Mesothelial cell of epicardium (in vitro differentiated cells): ENCODE measurements at regions not wholly inside any gene's neighbourhood (a gene's known extent, or its start where the extent isn't known, plus 50 kb on each side); places are given as distances from the start of the nearest gene placed in this dataset.

ENCODE experiments used
- DNase-seq, 2 experiments: peaks; one replicate each; pipeline ENCODE4 v3.0.0; 2021; ENCODE audit warnings: low spot score in 2 of 2; ENCODE audit not compliant: unreplicated experiment in 2 of 2
- H3K27ac Mint-ChIP-seq: 2 replicates; pipeline ENCODE4 v1.8.0; 2021; ENCODE audit warnings: mixed read lengths
- H3K27me3 Mint-ChIP-seq: 2 replicates; pipeline ENCODE4 v1.8.0; 2021; ENCODE audit warnings: low read depth, mixed read lengths
- H3K36me3 Mint-ChIP-seq: 2 replicates; pipeline ENCODE4 v1.8.0; 2021; ENCODE audit warnings: mixed read lengths
- H3K4me1 Mint-ChIP-seq: 2 replicates; pipeline ENCODE4 v1.8.0; 2021; ENCODE audit warnings: mixed read lengths
- H3K4me3 Mint-ChIP-seq: 2 replicates; pipeline ENCODE4 v1.8.0; 2021; ENCODE audit warnings: mild to moderate bottlenecking, moderate library complexity, mixed read lengths
- H3K9me3 Mint-ChIP-seq: 2 replicates; pipeline ENCODE4 v1.8.0; 2021; ENCODE audit warnings: mixed read lengths
- TF ChIP-seq, protein P1 (sequence below): fragments of 200-600 bp; sonication (generic); IDR thresholded peaks from one replicate; pipeline ENCODE4 v1.5.0; 2021; ENCODE audit warnings: antibody characterized with exemption; ENCODE audit not compliant: unreplicated experiment

GRCh38 chr10:89887406-89887805 is 186.0 kb downstream of the KIF20B start:
- Mint-ChIP-seq H3K27ac (no peak overlapping the region), H3K4me3 (no peak overlapping the region), H3K27me3 (peaks cover 2% of the 10 kb centered on the region), H3K9me3 (peaks cover 12% of the 10 kb centered on the region), H3K36me3 (peaks cover 2% of the 10 kb centered on the region), H3K4me1 (no peaks in the 10 kb centered on the region)
- DNase-seq: no peak
- TF ChIP-seq, protein P1, sequence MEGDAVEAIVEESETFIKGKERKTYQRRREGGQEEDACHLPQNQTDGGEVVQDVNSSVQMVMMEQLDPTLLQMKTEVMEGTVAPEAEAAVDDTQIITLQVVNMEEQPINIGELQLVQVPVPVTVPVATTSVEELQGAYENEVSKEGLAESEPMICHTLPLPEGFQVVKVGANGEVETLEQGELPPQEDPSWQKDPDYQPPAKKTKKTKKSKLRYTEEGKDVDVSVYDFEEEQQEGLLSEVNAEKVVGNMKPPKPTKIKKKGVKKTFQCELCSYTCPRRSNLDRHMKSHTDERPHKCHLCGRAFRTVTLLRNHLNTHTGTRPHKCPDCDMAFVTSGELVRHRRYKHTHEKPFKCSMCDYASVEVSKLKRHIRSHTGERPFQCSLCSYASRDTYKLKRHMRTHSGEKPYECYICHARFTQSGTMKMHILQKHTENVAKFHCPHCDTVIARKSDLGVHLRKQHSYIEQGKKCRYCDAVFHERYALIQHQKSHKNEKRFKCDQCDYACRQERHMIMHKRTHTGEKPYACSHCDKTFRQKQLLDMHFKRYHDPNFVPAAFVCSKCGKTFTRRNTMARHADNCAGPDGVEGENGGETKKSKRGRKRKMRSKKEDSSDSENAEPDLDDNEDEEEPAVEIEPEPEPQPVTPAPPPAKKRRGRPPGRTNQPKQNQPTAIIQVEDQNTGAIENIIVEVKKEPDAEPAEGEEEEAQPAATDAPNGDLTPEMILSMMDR: no peak

GRCh38 chr10:89887830-89888229 is 186.4 kb downstream of the KIF20B start:
- no peak overlapping the region for H3K27ac Mint-ChIP-seq
- no peaks in the 10 kb centered on the region for H3K36me3 Mint-ChIP-seq
- TF ChIP-seq, protein P1: no peak
- H3K27me3 Mint-ChIP-seq: peaks cover 2% of the 10 kb centered on the region
- no peak overlapping the region for H3K4me3 Mint-ChIP-seq
- no peaks in the 10 kb centered on the region for H3K4me1 Mint-ChIP-seq
- no peak for DNase-seq
- peaks cover 7% of the 10 kb centered on the region for H3K9me3 Mint-ChIP-seq

DNA sequence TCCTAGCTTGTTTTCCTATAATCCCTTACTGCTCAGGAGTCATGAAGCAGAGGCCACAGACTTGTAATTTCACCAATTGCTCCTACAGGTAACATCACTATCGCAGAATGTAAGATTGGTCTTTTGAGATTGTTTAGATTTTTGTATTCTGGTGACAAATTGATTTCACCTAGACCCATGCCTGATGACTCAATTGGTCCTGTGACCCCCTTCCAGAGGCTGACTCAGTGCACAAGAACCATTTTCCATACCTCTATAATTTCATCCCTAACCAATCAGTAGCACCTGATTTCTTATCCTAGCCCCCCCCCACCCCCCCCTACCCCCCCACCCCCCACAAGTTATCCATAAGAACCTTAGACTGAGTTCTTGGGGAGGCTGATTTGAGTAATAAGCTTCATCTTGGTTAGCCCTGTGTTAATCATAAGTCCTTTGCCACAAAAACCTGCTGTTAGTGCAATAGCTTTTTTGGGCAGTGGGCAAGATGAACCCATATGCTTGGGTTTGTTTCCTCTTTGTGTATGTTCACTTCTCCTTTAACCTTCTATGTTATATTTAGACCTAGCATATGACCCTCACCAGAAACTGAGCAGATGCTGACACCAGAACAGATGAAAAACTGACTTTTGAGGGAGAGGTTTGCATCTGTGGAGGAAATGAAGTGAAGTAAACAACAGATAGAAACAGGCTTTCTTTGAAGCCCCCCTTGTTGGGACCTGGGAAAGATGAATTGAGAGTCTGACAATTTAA is 187.1 kb downstream of the KIF20B start:
- Mint-ChIP-seq H3K9me3 (peaks cover 4% of the 10 kb centered on the region), H3K27me3 (peaks cover 2% of the 10 kb centered on the region), H3K27ac (no peak overlapping the region), H3K36me3 (no peaks in the 10 kb centered on the region), H3K4me1 (no peaks in the 10 kb centered on the region), H3K4me3 (no peak overlapping the region)
- TF ChIP-seq, protein P1: no peak
- no peak for DNase-seq

DNA sequence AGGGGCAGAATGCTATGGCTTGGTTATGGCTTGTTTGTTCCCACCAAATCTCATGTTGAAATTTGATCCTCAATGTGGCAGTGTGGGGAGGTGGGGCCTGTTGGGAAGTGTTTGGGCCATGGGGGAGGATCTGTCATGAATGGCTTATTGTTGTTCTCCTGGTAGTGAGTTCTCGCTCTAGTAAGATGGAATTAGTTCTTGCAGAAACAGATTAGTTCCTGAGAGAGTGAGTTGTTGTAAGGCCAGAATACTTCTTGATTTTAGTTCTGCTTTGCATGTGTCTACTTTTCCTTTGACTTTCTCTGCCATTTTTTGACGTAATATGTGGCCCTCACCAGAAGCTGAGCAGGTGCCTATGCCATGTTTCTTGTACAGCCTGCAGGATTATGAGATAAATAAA is 188.2 kb downstream of the KIF20B start:
- Mint-ChIP-seq H3K4me1 (no peaks in the 10 kb centered on the region), H3K4me3 (no peak overlapping the region), H3K9me3 (peaks cover 3% of the 10 kb centered on the region), H3K36me3 (no peaks in the 10 kb centered on the region), H3K27me3 (peaks cover 2% of the 10 kb centered on the region), H3K27ac (no peak overlapping the region)
- DNase-seq: no peak
- TF ChIP-seq, protein P1: no peak

DNA sequence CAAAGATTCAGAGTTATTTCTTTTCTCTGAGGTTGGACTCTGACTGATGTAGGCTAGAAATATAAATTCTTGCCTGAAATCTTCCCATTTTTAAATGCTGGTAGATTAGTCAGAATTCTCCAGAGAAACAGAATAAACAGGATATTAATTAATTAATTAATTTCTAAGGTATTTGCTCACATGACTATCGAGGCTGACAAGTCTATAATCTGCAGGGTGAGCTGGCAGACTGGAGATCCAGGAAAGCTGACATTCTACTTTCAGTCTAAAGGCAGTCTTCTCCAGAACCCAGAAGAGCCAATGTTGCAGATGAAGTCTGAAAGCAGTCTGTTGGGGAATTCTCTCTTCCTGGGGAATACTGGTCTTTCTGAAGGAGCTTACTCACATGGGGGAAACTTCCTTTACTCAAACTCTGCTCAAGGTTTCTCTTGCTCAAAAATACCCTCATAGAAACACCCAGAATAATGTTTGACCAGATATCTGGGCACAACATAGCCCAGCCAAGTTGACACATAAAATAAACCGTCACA is 189.7 kb downstream of the KIF20B start:
- H3K36me3 Mint-ChIP-seq: no peaks in the 10 kb centered on the region
- TF ChIP-seq, protein P1: no peak
- no peak overlapping the region for H3K4me3 Mint-ChIP-seq
- H3K9me3 Mint-ChIP-seq: no peaks in the 10 kb centered on the region
- DNase-seq: no peak
- H3K4me1 Mint-ChIP-seq: no peaks in the 10 kb centered on the region
- H3K27ac Mint-ChIP-seq: no peak overlapping the region
- peaks cover 2% of the 10 kb centered on the region for H3K27me3 Mint-ChIP-seq
